Lower leg skin (tissue), 4 donors: ENCODE measurements at regions not wholly inside any gene's neighbourhood (a gene's known extent, or its start where the extent isn't known, plus 50 kb on each side); places are given as distances from the start of the nearest gene placed in this dataset.

Experiments
- DNase-seq, 2 donors: peaks; one replicate each; pipeline ENCODE4 v3.0.0-alpha.2; 2019; ENCODE audit warnings: low spot score in 2 of 2
- H3K4me3 ChIP-seq: fragments of 200-600 bp; sonication (generic); 2 replicates; pipeline ENCODE4 v1.5.1; 2017; ENCODE audit warnings: mild to moderate bottlenecking, low read depth; ENCODE audit not compliant: poor library complexity, severe bottlenecking
- CTCF ChIP-seq, 3 donors: fragments of 450-650 bp; IDR thresholded peaks; one replicate each; pipeline ENCODE4 v1.5.1; 2016; ENCODE audit warnings: antibody characterized with exemption in 3 of 3, mild to moderate bottlenecking in 3 of 3, moderate library complexity in 2 of 3
- POLR2A ChIP-seq, 2 donors: fragments of 450-650 bp; IDR thresholded peaks; one replicate each; pipeline ENCODE4 v1.6.1; 2016 to 2017; ENCODE audit warnings: antibody characterized with exemption in 2 of 2, mild to moderate bottlenecking in 1 of 2, moderate library complexity in 1 of 2
- WGBS, 2 donors: methylation state at CpG; one replicate each; pipeline ENCODE4 v1.1.5; 2018; 5-methylcytosine and 5-hydroxymethylcytosine counted together
- intact Hi-C: fragments of 100-400 bp; cut with DNase I; formaldehyde crosslinking; loops from one replicate; pipeline ENCODE4 v1.15.0; 2023; ENCODE audit warnings: low total_unique reads

GRCh38 chr5:25909163-25909562 lies 1129.2 kb downstream of the CDH9 start:
- DNase-seq: no peak
- 93 to 94% methylated on average over 29 of the region's 29 CpGs for WGBS, 2 donors
- H3K4me3 ChIP-seq: no peak overlapping the region
- intact Hi-C loops: no loop called here
- TF ChIP-seq CTCF (IDR thresholded peaks at IDR 0.05) (no peak), POLR2A (IDR thresholded peaks at IDR 0.05) (no peak)

DNA sequence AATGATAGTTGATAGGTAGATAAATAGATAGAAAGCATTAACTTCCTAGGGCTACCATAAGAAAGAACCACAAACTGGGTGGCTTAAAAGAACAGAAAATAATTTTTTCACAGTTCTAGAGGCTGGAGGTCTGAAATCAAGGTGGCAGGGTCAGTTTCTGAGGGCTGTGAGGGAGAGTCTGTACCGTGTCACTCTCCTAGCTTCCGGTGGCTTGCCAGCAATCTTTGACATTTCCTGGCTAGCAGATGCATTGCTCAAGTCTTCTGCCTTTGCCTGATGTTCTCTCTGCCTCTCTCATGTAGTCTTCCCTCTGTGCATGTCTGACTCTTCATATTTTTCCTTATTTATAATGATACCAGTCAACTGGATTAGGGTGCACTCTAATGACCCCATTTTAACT lies 1132.7 kb downstream of the CDH9 start:
- no peak for TF ChIP-seq POLR2A (IDR thresholded peaks at IDR 0.05)
- no peak for TF ChIP-seq CTCF (IDR thresholded peaks at IDR 0.05)
- WGBS, 2 donors: 56 to 81% methylated on average over 2 of the region's 2 CpGs
- DNase-seq: no peak
- intact Hi-C loops: no loop called here
- H3K4me3 ChIP-seq: no peak overlapping the region

- TF ChIP-seq POLR2A (IDR thresholded peaks at IDR 0.05) (no peak), CTCF (IDR thresholded peaks at IDR 0.05) (no peak)
- intact Hi-C loops: no loop called here
- DNase-seq: no peak
- H3K4me3 ChIP-seq: no peak overlapping the region
- WGBS, 2 donors: 50 to 56% methylated on average over 2 of the region's 2 CpGs
Observed at GRCh38 chr5:25892211-25892610, 1146.2 kb downstream of the CDH9 start.

- WGBS, 2 donors: 51 to 53% methylated on average over 2 of the region's 2 CpGs
- TF ChIP-seq POLR2A (IDR thresholded peaks at IDR 0.05) (no peak), CTCF (IDR thresholded peaks at IDR 0.05) (no peak)
- no peak overlapping the region for H3K4me3 ChIP-seq
- intact Hi-C loops: no loop called here
- no peak for DNase-seq
Observed at GRCh38 chr5:25891691-25892090, 1146.7 kb downstream of the CDH9 start.

DNA sequence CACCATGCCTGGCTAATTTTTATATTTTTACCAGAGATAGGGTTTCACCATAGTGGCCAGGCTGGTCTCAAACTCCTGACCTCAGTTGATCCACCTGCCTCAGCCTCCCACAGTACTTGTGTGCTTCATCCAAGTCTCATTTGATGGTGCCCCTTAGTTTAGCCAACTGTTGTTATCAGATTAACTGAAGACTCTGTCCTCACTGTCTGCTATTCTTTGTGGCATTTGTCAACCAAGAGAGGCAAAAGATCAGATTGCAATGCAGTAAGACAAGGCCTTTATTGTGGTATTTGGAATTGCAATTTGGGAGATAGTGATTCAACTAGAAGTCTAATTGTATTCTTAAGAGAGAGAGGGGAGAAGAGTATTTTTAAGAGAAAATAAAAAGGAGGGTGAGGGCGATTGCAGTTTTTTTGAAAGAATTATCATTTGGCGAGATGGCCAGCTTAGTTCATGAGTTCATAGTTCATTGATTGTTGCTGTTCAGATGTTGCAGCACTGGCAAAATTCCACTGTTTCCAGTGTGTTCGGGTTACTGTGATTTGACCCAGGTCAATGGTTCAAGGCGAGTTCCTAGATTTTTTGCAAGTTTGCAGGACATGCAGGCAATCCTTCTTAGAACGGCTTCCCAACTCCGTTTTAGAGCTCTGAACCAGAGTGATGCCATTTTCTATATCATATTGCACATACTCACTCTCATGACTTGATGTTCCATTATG lies 1156.9 kb downstream of the CDH9 start:
- 81 to 89% methylated on average over 6 of the region's 6 CpGs for WGBS, 2 donors
- DNase-seq: no peak
- no peak for TF ChIP-seq CTCF (IDR thresholded peaks at IDR 0.05)
- no peak for TF ChIP-seq POLR2A (IDR thresholded peaks at IDR 0.05)
- intact Hi-C loops: no loop called here
- no peak overlapping the region for H3K4me3 ChIP-seq

- no peak for DNase-seq
- no peak for TF ChIP-seq CTCF (IDR thresholded peaks at IDR 0.05)
- TF ChIP-seq POLR2A (IDR thresholded peaks at IDR 0.05): no peak
- WGBS, 2 donors: 85 to 89% methylated on average over 3 of the region's 3 CpGs
- no peak overlapping the region for H3K4me3 ChIP-seq
- intact Hi-C loops: no loop called here
Observed at GRCh38 chr5:25863811-25864210, 1174.6 kb downstream of the CDH9 start.
